C4-2B (cell line): ENCODE measurements at regions not wholly inside any gene's neighbourhood (a gene's known extent, or its start where the extent isn't known, plus 50 kb on each side); places are given as distances from the start of the nearest gene placed in this dataset.

Experiments used
- ZFX ChIP-seq: fragments of 450-650 bp; IDR thresholded peaks from 2 replicates; pipeline ENCODE4 v1.6.1; 2017
- TF ChIP-seq, protein P1 (sequence below): fragments of 450-650 bp; conservative IDR thresholded peaks from 2 replicates; pipeline ENCODE4 v1.5.1; 2017; ENCODE audit warnings: mild to moderate bottlenecking

DNA sequence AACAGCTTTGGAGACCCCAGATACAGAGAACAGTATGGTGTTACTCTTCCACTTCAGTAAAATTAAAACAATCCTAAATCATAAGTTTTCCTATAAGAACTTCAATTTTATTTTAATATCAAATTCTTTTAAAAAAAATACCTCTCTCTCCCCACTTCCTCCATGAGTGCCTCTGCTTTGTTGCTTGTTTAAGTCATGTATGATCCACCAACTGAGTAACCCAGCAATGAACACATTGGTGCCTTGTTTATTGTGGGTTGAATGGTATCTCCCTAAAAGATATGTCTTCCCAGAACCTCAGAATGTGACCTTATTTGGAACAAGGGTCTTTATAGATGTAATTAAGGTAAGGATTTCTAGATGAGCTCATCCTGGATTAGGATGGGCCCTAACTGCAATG, 143.5 kb upstream of the EGLN3 start:
- TF ChIP-seq, protein P1, sequence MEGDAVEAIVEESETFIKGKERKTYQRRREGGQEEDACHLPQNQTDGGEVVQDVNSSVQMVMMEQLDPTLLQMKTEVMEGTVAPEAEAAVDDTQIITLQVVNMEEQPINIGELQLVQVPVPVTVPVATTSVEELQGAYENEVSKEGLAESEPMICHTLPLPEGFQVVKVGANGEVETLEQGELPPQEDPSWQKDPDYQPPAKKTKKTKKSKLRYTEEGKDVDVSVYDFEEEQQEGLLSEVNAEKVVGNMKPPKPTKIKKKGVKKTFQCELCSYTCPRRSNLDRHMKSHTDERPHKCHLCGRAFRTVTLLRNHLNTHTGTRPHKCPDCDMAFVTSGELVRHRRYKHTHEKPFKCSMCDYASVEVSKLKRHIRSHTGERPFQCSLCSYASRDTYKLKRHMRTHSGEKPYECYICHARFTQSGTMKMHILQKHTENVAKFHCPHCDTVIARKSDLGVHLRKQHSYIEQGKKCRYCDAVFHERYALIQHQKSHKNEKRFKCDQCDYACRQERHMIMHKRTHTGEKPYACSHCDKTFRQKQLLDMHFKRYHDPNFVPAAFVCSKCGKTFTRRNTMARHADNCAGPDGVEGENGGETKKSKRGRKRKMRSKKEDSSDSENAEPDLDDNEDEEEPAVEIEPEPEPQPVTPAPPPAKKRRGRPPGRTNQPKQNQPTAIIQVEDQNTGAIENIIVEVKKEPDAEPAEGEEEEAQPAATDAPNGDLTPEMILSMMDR: no peak
- no peak for TF ChIP-seq ZFX
